Endothelial cell of hepatic sinusoid (primary cell): ENCODE measurements at regions not wholly inside any gene's neighbourhood (a gene's known extent, or its start where the extent isn't known, plus 50 kb on each side); places are given as distances from the start of the nearest gene placed in this dataset.

Experiments used
- in situ Hi-C: cut with HindIII; loops from 2 replicates; pipeline ENCODE4 v1.10.0; 2017; ENCODE audit warnings: low sequenced_read_pairs

DNA sequence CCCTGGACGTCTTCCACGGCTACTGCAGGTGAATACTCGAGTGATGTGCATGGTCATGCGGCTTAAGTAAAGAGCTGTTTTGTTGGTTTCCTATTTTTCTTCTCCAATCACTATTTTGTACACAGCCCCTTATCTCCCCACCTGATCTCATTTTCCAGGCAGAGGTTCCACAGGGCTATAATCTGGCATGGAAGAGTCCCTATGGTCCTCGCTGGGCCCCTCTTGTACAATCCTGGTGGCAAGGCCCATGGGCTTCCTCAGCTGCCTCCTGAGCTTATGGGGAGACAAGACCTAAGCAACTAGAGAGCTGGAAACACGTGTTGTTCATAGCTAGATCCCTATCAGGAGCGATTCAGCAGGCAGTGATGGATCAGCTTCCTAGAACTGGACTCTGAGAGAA is 181.3 kb upstream of the ADO start:
- in situ Hi-C loops = no loop called here

DNA sequence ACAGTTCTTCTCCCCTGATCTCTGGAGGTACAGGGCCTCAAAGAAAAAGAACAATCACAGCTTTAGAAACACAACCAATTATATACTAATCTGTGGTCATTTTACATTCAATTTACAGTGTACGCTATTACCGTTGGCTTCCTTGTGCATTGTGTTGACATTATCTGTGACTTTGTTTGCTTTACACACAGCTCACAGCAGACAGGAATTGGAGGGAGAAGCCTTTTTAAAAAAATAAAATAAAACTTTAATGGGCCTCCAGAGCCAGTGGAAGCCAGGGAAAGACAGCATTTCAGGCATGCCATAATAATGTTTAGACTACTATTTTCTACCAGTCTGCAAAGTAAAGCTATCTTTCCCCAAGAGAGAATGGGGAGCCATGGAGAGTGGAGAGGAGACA is 179.0 kb upstream of the ADO start:
- in situ Hi-C loops = no loop called here

DNA sequence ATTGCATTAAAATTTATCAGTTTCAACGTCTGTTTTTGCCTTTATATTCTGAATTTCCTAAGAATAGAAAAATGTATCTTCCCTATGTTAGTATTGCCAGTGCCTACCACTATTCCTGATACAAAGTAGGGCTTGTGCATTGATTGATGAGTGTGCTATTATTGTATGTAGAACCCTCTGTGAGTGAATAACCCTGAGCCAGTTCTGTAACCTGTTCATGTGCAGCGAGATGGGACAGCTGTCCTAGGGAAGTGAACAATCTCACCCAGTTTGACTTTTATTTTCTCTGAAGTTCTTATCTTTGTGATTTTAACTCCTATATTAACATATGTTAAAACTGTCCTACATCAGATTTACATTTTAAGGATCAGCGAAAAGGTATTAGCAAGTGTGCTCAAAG is 178.4 kb upstream of the ADO start:
- in situ Hi-C loops = no loop called here

- in situ Hi-C loops = no loop called here
Observed at GRCh38 chr10:62626817-62627216, 177.7 kb upstream of the ADO start.

DNA sequence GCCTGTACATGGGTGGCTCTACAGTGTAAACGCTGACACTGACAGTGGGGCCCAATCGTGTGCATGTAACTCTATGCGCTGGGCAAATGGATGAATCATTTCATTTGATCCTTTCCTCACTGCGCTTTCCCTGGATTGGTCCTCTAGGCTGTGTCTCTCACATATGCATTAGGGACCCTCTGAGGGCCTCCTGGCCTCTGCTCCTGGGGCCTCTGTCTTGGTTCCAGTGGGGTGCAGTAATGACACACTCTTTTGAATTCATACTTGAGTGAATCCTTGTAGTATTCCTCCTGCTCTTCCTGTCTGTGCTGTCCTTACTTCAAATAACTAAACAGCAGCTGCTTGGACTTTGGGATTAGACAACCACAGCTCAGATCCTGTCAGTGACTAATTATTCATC is 176.5 kb upstream of the ADO start:
- in situ Hi-C loops = no loop called here

- in situ Hi-C loops = no loop called here
Observed at GRCh38 chr10:62631241-62631640, 173.3 kb upstream of the ADO start.

DNA sequence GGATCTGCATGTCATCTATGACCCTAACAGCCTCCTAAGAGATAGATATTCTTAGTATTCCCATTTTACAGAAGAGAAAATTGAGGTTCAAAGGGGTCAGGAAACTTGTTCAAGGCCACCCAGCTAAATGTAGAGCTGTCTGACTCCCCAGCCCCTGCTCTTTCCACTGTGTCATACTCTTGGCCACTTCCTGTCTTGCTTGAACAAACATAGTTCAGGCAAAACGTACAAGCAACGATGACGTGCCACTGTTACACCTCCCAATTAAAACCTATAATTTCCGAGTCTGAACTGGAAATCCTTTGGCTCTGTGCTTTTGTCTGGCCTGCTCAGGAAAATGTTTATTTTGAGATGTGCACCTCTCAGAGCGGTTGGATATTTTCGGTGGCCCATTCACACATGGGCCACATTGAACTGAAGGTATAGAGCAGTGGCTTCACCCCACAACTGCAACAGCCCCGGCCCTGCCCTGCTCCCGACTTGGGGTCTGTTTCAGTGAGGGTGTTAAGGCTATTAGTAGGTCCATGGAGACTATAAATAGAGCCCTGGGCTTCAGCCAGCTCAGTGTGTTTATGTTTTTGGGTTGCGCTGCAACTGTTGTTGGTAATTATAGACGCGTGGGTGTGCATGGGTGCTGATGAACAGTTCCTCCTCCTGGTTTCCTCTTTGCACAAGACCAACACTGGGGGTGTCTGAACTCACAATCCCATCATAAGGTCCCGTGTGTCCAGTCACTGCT is 172.3 kb upstream of the ADO start:
- in situ Hi-C loops = no loop called here

- in situ Hi-C loops = no loop called here
Observed at GRCh38 chr10:62633976-62634375, 170.5 kb upstream of the ADO start.

DNA sequence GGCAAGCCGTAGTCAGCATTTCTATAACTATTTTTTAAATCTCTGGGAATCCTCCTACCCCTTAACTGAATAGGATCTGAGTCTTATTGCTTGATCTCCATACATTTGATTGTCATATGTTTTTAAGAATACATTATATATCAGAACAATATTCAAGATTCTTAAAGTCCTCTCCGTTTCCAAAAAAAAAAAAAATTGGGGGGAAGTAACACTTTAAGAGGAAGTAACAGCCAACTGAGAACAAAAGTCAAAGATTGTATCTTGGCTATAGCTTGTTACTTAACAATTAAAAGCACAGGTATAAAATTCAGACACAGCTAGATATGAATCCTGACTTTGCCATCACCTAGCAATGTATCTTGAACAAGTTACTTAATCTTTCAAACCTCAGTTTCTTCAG is 169.9 kb upstream of the ADO start:
- in situ Hi-C loops = no loop called here

DNA sequence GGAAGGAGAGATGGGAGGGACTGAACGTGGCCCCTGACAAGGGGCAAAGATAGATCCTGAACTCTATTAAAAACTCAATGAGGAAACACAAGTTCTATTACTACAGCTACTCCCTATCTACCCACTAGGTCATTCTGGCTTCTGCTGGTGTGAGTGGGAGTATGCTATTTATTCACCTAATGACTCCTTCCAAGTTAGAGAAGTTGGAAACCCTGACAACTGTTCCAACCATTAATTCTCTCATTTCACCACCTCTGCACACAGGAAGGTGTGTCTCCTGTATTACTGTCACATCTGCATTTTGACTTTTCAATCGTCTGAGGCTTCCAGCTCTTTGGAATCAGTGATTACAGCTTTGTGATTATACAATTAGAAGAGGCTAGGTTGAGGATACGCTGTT is 169.4 kb upstream of the ADO start:
- in situ Hi-C loops = no loop called here

- in situ Hi-C loops = no loop called here
Observed at GRCh38 chr10:62636825-62637248, 167.7 kb upstream of the ADO start.

- in situ Hi-C loops = no loop called here
Observed at GRCh38 chr10:62637249-62638061, 167.1 kb upstream of the ADO start.

DNA sequence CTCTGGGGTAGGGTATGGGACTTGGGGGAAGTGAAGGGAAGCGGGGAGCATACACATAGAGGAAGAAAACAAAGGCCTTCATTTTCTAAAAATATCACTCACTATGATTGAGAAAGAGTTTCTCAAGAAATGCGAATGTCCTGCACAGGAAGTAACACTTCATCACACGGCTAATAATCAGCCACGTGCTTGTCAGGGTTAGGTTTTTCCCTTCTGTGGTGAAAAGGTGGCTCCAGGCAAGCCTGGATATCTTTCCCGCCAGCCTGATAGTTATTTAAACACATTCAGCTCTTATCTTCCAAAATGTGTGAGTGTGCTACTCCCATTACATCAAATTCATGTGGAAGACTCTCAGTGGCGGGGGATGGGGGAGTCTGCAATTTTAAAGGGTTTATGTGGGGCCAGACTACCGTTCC is 166.4 kb upstream of the ADO start:
- in situ Hi-C loops = no loop called here

- in situ Hi-C loops = no loop called here
Observed at GRCh38 chr10:62639144-62639543, 165.4 kb upstream of the ADO start.

- in situ Hi-C loops = no loop called here
Observed at GRCh38 chr10:62640411-62640810, 164.1 kb upstream of the ADO start.

DNA sequence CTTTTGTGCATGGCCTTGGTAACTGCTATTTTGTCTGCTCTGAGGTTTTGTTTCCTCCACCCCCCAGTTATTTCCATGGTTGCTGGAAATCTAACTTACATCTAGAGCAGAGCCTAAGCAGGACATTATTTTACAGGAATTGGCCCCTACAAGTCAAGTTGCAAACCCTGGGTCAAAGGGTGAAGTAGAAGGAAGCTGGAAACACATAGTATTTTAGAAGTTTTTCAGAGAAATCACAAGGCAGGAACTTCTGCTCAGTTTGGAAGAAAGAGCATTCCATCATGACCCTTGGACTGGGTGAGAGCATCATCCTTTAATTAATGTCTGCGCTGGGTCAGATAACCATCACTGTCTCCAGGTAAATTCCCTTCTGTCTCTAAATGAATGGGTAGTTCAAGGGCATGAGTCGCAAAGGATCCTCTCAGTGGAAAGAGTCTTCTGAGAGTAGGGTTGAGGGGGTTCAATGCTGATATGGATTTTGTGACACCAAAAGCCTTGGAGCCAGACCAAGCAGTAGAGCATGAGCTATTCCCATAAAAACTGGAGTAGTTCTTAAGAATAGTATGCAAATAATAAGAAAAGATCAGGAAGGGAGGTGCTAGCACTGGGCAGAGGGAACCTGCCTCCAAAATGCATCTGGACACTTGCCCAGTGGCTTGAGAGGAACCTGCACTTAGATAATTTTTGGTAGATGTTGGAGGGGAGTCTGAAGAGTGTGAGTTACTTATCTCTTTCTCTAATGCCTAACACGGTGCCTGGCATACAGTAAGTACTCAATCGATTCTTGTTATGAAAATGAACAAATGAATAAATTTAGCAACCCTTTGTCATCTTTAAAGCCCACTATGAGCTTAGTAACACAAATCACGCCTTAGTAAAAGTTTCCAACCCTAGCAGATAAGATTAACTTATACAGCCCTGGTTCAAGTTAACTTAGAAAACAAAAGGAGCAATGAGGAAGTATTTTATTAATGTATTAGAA is 160.6 kb upstream of the ADO start:
- in situ Hi-C loops = no loop called here

DNA sequence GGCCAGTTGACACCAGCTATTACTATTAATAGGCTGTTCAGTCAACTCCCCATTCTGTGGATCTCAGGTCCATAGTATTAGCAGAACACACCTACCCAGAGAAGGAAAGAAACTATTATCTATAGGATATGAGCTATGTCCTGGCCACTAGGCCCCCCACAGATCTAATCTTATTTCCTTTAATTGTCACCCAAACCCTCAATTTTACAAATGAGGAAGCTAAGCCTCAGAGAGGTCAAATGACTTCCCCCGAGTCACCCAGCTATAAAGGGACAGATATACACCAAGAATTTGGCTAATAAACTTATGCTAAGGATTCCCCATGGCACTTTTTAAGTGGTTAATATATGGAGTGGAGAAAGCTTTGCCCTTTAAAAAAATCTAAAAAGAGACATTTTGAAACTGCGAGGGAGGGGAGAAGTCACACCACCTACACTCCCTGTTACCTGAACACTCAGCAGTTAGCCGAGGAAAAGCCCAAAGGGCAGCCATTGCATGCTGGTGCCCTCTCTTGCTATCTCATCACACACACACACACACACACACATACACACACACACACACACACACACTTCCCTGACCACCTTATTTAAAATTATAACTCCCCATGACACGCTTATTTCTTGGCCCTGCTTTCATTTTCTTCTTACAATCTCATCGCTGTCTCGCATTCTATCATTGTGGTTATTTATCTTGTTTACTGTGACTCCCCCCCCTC is 157.0 kb upstream of the ADO start:
- in situ Hi-C loops = no loop called here

DNA sequence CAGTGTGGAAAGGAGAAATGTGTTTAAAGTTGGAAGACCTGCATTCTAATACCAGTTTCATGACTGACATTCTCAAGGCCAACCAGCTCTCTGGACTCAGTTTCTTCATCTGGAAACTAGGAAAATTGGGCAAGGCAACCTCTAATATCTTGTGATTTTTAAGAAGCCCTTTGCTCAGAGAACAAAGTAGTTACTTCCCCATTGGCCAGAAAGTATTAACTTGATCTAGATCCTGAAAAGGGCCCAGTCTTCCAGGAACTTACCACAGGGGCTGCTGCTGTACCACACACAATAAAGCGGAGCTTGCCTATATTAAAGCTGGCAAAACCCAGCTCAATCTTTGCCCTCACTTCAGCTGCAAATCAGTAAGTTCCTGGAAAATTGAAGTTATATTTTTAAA is 155.6 kb upstream of the ADO start:
- in situ Hi-C loops = no loop called here

- in situ Hi-C loops = no loop called here
Observed at GRCh38 chr10:62650411-62650810, 154.1 kb upstream of the ADO start.

- in situ Hi-C loops = no loop called here
Observed at GRCh38 chr10:62651341-62651740, 153.2 kb upstream of the ADO start.

DNA sequence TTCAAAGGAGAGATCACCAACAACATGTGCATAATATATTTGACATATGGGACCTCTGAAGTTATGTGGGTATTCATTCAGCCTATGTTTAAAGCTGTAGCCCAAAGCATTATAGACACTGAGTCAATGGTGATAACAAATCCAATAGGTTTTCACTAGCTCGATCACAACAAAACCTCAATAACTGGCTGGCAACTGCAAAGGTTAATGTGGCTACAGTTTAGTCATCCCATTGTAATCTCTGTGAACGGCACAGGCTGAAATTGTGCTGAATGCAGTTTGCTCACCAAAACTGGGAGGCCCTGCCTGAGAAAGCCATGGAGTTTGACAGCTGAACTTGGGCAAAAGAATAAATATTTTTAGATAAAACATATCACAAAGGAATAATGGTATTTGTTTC is 152.4 kb upstream of the ADO start:
- in situ Hi-C loops = no loop called here
